Breast epithelium (tissue), 3 donors: ENCODE measurements at regions not wholly inside any gene's neighbourhood (a gene's known extent, or its start where the extent isn't known, plus 50 kb on each side); places are given as distances from the start of the nearest gene placed in this dataset.

Experiments used
- POLR2A ChIP-seq: fragments of 450-650 bp; IDR thresholded peaks from one replicate; pipeline ENCODE4 v1.6.1; 2016; ENCODE audit warnings: antibody characterized with exemption, mild to moderate bottlenecking, moderate library complexity
- TF ChIP-seq, protein P1 (sequence below), 3 donors: fragments of 450-650 bp; IDR thresholded peaks; one replicate each; pipeline ENCODE4 v1.5.1; 2016 to 2017; ENCODE audit warnings: antibody characterized with exemption in 3 of 3, mild to moderate bottlenecking in 3 of 3, moderate library complexity in 3 of 3

DNA sequence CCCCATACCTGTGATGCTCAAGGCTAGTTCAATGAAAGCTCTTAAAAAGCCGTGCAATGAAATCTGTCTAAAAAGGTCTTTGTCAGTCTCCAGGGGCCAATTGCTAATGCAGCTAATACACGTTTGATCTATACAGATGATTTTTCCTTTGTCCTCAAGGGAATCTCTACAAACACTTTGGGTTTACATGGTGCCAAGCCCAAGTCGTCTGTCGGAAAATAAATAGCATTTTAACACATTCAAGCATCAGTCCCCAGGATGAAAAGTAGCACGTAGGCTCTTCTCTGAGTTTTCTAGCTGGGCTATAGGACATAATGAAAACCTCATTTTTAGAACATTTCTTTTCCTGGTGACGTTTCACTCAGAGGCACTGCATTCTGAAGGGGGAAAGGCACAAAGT lies 477.4 kb upstream of the WWC1 start:
- TF ChIP-seq POLR2A = no peak
- TF ChIP-seq, protein P1, sequence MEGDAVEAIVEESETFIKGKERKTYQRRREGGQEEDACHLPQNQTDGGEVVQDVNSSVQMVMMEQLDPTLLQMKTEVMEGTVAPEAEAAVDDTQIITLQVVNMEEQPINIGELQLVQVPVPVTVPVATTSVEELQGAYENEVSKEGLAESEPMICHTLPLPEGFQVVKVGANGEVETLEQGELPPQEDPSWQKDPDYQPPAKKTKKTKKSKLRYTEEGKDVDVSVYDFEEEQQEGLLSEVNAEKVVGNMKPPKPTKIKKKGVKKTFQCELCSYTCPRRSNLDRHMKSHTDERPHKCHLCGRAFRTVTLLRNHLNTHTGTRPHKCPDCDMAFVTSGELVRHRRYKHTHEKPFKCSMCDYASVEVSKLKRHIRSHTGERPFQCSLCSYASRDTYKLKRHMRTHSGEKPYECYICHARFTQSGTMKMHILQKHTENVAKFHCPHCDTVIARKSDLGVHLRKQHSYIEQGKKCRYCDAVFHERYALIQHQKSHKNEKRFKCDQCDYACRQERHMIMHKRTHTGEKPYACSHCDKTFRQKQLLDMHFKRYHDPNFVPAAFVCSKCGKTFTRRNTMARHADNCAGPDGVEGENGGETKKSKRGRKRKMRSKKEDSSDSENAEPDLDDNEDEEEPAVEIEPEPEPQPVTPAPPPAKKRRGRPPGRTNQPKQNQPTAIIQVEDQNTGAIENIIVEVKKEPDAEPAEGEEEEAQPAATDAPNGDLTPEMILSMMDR (IDR thresholded peaks at IDR 0.05) = no peak
